HG03159 (cell line): ENCODE measurements at regions not wholly inside any gene's neighbourhood (a gene's known extent, or its start where the extent isn't known, plus 50 kb on each side); places are given as distances from the start of the nearest gene placed in this dataset.

ENCODE experiments used
- ATAC-seq: cut with Tn5 transposase; IDR thresholded peaks from one replicate; pipeline ENCODE4 v1.9.1; 2021; ENCODE audit warnings: mild to moderate bottlenecking, moderate library complexity; ENCODE audit not compliant: unreplicated experiment

DNA sequence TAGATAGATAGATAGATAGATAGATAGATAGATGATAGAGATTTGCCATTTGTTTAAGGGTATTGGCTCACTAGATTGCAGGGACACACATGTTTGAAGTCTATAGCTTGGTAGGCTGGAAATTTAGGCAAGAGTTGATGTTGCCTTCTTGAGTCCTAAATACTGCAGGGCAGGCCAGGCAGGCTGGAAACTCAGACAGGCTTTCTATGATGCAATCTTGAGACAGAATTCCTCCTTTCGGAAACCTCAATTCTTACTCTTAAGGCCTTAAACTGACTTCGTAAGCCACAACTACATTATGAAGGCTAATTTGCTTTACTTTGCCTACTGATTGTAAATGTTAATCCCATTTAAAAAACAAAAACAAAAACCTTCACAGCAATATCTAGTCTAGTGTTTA is 322.9 kb upstream of the AKR1E2 start:
- no peak for ATAC-seq

DNA sequence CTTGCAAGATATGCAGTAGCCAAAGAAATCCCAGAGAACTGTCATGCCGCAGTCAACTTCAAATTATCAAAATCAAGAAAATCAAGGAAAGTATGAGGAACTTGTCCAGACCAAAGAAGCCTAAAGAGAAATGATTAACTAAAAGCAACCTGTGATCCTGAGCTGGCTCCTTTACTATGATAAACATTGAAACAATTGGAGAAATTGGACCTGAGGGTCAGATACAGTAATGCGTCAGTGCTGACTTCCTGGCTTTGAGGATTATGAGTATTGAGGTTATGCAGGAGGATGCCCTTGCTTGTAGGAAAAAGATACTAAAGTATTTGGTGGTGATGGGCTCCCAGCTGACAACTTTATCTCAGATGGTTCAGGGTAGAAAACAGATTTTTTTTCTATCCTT is 324.7 kb upstream of the AKR1E2 start:
- ATAC-seq = no peak

DNA sequence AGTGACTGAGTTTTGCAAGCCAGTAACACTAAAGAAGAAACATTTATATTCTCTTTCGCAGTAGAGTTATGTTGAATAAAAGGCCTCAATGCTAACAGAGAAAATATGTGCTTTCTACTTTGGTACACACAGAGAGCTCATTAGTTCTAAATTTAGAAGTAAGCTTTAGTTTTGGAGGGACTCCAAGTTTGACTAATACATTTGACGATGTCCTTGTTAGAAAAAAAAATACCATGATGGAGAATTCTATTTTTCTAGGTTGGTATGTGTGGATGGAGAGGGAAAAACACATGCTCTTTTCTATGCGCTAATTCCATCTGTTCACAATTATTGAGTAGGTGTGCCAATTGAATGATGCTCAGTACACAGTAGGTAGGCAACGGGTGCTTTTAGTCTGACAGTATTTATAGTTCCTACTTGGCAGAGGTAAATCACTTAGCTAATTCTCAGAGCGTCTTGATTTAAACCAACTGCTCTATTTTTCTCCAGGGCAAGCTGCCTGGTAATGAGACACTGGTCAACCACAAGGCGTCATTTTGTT is 327.2 kb upstream of the AKR1E2 start:
- no peak for ATAC-seq

DNA sequence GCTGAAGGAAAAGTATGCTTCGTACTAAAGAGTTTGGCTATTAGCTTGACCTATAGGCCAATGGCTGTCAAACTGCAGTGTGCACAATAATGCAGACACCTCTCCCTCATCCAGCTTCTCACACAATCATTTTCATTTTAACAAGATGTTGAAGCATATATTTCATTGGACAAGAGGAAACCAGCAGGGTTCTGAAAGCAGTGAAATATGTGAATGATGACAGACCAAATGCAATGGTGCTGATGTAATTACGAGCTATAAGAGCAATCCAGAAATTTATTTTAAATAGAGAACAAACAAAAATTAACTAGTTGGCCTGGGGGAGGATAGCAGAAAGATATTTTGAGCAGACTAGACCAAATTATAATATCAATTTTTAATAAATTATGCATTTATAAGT is 331.5 kb upstream of the AKR1E2 start:
- no peak for ATAC-seq

DNA sequence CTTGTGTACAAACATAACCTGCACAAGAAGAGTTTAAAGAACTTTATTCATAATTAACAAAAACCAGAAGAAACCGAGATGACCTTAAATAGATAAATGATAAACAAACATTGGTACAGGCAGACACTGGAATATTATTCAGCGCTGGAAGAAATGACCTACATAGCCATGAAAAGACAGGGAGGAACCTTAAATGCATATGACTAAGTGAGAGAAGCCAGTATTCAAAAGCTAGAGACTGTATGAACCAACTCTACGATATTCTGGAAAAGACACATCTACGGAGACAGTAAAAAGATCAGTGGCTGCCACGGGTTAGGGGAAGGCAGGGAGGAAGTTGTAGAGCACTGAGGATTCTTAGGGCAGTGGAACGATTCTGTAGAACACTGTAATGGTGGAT is 333.8 kb upstream of the AKR1E2 start:
- no peak for ATAC-seq

DNA sequence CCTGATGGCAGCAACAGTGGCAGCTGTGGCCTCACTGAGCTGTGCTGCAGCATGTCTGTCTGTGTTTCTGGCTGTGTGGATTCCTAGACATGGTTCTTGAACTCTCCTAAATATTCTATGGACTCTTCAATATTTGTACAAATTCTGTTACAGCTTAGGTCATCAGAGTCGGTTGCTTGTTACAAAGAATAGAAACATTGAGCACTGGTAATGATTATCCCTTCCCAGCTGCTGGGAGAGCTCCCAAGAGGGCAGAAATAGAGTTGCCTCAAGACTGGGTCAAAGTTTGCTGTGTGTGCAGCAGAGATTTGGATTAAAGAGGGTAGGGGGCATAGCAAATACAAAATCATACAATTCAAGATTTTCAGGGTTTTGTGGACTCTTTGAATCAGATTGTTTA is 337.1 kb upstream of the AKR1E2 start:
- no peak for ATAC-seq

DNA sequence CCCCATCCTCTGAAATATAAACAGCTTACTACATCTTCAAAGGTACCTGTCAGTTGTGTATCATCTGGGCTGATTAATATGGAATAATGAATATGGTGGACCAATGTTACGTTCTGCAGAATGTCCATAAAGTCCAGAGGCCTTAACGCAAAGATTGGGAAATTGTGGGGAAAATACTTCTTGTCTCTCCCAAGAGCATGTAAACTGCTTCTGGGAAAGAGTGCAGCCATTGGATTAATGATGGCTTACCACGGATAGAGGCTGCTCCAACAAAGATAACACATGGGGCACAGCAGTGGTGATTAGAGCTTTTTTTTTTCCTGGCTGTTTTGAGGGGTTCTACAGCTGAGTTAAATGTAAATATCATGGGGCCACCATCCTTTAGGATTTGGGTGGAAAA is 340.4 kb upstream of the AKR1E2 start:
- ATAC-seq = no peak

DNA sequence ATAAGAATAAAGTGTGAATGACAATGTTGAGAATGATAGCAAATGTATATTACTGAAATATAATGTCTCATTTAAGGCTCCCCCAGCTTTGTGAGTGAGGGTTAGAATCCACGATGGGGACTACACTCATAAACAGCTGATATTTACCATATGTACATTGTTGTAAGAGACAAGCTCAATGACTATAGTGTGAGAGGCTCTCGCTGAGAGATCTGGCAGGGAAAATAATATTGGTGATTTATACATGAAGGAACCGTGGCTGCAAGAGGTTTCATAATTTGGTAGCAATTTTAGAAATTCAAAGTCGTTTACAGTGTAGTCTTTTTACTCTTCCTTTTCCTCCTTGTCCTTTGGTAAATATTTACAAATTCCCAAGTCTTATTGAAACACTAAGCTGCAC is 342.2 kb upstream of the AKR1E2 start:
- no peak for ATAC-seq

DNA sequence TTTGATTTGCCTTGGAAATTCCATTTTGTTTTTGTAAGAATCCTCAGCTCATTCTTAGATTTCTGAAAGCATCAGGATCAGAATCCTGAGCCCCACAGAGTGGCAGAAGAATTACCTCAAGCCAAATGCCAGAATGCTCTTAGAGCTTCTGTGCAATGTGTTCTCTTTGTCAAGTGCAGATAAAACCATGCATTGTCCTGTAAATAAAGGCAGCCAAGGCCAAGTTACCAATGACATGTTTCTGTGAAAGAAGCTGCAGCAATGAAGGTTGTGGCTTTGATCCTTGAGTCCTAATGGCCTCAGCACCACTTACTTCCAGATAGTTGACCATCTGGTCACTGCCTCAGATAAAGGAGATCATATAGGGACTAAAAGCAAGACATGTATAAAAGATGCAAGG is 343.3 kb upstream of the AKR1E2 start:
- no peak for ATAC-seq

DNA sequence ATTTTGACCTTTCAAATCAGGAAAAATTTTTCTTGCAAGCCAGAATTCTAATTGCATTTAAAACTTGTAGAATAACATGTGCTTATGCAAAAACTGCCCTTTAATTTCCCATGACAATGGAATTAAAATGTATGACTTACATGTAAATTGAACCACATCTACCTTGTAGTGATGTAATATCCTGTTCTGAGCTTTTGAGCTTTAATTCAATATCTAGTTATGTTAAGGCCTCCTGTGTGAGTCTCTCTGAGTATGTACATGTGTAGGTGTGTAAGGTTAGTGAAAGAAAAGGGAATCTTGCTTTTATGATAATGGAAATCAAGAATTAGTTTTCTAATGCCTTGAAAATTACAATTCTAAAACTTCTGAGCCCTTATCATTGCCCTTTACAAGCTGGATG is 344.8 kb upstream of the AKR1E2 start:
- no peak for ATAC-seq

DNA sequence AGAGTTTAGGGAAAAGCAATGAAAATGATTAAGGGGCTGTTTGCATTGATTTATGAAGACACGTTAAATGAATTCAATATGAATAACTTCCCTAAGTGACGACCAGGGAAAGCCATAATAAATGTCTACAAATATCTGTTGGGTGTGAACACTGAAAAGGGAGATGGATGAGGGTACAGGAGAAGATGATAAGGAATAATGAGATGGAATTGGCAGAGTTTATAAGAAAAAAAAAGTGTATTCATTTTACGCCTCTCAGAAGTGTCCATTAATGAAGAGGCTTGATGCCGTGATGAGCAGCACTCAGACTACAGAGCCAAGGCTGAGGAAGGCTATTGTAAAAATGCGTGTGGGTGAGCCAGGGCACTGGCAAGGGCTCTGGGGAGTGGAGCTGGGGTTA is 346.7 kb upstream of the AKR1E2 start:
- ATAC-seq = no peak

DNA sequence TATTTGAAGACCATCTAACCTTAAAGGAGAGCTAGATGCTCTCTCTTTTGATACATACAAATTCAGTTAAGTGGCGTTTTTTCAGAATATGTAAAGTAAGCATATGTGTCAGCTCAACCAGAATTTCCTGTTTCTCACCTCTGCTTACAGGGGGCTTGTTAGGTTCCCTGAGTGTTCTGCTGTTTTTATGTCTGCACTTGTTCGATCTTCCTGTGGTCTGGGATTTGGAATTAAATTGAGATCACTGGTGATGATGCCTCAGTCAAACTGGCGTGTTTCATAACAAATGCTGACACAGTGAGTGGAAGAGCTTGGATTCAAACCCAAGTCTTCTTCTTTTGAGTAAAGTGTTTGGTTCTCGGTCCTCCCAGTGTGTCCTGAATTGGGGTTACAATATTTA is 348.3 kb upstream of the AKR1E2 start:
- ATAC-seq = no peak

DNA sequence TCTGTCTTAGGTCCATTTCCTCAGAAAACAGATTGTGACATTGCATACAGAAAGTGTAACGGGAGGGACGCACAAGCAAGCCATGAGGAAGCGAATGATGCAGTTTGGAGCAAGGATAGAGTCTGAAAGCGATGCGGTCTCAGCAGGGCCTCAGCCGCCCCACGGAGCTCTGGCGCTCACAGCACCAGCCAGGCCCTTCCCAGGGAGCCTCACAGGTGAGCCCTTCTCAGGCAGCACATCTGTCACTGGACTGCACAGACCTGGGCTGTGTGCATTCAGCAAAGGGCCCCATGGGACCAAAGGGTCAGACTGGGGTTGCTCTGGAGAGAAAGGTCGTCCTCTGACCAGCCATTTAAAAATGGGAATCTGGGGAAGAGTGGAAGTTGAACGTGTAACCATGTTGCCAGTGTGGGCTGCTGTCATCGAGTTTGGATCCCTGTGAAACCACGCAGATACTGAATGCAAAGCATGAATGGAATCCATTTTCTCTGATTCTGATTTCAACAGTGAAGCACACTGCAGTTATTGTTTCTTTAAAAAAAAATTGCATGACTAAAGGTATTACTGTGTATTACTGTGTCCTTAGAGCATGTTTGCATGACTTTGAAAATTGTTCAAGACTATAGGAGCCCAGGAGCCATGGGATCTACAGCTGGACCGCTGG is 350.0 kb upstream of the AKR1E2 start:
- ATAC-seq = no peak

DNA sequence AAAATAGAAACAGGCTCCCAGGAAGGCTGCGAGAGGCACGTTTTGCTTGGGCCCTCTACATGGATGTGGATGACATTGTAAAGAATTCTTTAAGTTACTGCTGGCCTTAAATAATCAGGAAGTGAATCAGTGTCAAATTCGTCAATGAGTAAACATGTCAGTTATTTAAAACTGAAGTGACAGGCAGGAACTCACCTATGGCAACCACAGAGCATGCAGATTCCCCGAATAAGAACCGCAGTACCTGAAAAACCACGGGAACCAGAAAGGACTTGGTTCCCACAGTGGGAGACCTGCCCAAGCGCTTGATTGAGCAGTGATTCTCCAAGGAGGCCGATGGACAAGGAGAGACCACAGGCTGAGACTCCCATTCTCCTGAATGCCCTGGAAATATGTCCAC is 351.2 kb upstream of the AKR1E2 start:
- no peak for ATAC-seq

DNA sequence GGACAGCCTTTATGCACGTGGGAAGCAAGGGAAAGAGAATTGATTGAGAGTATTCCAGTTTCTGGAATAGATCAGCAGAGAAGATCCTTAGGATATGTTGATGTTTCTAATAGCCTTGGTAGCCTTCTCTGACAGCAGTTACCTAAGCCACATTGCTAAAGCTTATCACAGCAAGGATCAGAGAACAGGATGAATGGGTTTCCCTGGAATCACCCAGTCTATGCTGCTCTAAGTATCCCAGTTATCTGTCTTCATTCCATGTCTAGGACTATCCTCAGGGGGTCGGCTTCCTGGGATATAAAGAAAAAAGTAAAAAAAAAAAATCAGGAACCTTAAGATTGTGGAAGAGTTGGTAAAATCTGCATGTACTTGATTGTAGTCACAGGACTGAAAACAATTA is 352.0 kb upstream of the AKR1E2 start:
- ATAC-seq = no peak

DNA sequence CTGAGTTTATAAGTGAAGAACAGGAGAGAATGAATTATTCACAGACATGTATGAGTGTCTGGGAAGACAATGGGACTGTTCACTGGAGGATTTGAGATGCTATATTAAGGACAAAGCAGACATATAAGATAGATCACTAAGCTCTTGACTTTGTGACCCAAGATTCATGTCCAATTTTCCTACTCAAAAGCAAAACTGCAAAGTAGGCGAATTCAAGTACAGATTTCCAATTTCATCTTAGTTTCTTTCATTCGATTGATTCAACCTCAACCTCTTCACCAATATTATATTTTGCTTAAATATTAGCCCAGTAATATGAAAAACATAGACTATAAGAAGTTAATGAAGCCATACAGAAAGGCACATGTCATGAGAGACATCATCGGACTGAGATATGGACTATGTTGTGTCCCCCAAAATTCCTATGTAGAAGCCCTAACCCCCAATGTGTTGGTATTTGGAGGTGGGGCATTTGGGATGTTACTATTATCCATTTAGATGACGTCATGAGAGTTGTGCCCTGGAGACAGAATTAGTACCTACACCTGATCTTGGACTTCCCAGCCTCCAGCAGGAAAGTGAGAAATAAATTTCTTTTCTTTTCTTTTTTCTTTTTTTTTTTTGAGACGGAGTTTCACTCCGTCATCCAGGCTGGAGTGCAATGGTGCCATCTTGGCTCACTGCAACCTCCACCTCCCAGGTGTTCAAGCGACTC is 353.7 kb upstream of the AKR1E2 start:
- no peak for ATAC-seq

DNA sequence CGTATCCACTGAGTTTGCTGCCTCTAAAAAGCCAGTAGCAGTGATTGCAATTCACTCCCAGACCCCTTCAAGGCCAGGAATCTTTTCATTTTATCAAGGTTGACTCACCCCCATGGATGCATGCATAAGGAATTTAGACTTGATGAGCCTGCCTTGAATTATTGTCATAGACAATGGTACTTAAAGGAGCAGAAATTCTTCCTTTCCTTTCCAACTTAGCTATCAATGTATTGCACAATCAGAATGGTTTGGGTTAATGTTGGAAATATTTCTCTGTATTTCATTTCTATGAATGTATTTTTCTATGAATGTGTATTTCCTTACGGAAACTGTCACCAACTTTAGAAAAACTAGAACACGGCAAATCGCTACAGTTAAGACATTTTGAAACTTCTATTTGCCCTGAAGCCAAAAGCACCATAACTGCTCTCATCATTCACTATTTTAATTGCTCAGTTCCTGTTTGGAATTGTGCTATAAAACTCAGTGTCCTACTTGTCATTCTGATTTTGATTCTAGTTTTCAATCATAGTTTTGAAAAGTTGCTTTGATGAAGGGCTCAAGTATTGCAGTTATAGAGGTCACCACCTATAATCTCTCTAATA is 355.7 kb upstream of the AKR1E2 start:
- no peak for ATAC-seq

DNA sequence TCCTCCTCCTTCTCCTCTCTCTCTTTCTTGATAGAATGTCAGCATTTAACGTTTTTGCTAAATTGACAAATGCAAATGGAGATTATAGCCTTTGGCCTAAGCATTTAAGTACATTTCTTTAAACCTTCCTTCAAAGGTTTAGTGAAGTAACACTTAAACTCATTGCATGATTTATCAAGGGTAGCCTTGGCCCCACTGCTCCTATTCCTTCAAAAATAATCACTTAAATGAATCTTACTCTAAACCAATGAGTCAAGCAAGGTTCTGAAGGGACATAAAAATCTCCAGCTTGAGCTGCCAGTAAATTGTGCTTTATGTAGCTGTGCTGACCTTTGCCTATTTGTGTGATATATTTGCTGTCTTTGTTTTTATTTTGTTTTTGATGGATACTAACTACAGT is 358.5 kb upstream of the AKR1E2 start:
- ATAC-seq = no peak

DNA sequence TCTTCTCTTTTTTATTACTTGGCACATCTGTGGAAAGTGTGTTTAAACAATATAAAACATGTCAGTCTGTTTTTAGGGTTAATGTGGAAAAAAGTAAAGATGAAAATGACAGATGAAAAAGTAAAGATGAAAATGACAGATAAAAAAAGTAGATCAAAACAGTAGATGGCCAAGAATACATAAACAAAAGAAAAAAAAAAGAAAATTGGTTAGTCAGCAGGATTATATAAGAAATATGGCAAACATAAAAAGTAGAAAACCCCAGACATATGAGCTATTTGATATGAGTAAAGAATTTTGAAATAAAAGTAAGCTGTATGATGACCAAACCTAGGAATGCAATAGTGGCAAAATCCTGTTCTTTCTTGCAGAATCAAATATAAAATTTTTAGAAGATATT is 365.7 kb upstream of the AKR1E2 start:
- no peak for ATAC-seq

DNA sequence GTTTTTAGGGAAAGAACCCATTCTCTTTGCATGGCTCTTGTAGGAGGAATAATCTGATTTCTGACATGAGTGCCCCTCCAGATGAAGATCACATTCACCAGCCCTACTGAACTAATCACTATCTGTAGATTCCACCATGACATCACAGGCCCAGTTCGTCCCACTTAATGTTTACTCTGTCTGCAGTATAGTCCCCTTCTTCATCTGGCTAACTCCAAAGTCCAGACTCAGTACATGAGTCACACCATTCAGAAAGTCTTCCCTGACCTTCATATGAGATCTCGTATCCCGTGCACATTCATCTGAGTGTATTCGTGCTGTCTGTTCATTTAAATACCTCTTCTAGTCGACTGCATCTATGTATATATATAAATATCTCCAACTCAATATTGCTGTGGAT is 366.5 kb upstream of the AKR1E2 start:
- no peak for ATAC-seq

DNA sequence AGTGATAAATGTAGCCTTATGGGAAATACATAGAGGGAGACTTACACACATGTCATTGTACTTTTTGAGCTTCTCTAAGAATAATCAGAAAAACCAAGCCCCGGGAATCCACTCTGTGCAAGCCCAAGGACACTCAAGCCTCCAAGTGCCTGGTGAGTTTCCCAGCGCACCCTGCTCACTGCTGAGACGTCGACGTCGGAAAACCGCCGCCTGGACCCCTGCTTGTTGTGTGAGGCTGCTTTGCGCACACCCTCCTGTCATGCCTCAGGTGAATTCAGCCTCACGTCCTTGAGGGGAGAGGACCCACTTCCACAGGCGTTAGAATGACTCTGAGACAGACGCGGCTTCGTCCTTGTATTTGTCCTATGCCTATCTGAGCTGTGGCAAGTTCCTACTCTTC is 368.4 kb upstream of the AKR1E2 start:
- ATAC-seq = no peak

DNA sequence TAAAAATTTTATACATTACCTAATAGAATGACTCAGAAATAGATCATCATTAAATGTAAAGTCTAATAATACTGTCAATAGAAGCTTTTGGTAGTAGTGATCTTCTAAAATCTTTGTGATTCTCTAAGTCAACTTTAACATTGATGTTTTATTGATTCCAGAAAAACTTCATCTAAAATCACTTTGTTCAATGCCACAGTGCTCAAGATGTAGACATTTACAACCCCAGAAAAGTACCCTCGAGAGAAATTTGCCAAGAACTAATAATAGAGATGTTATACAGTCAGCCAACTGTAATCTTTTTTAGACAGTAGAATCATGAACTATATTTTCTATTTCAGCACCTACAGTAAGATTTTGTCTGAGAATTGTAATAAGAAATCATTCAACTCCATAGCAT is 369.2 kb upstream of the AKR1E2 start:
- no peak for ATAC-seq
